ENCODE measurements at regions not wholly inside any gene's neighbourhood (a gene's known extent, or its start where the extent isn't known, plus 50 kb on each side); places are given as distances from the start of the nearest gene placed in this dataset.

DNA sequence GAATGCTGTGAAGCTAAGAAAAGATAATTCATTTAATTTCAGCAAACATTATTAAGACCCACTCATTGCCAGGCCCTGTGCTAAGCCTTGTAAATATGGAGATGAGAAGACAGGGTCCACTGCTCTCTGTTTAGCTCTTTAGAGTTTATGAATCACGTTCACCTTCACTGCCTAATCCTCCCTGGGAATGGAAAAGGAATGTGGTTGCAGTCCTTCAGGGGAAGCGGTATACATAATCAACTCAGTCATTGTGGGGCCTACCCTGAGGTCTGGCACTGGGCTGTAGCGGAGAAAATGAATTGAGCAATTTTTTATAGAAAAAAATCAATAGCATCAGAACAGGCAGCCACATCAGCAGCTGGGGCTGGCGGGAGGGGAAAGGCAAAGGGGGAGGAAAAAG is 412.1 kb upstream of the NFIA start (continued):
- TF ChIP-seq ATF1 (CRISPR knock-in tag; IDR thresholded peaks at IDR 0.05) (no peak), TCF7 (CRISPR knock-in tag; IDR thresholded peaks at IDR 0.05; ENCODE audit: low read depth) (no peak), NFATC4 (CRISPR knock-in tag; IDR thresholded peaks at IDR 0.05) (no peak), CREB1 (CRISPR knock-in tag; IDR thresholded peaks at IDR 0.05) (no peak), MYBL2 (CRISPR knock-in tag; IDR thresholded peaks at IDR 0.05) (no peak), ATF3 (CRISPR knock-in tag; conservative IDR thresholded peaks at IDR 0.05) (no peak), NFYB (CRISPR knock-in tag; conservative IDR thresholded peaks at IDR 0.05; ENCODE audit: low read depth) (no peak)
- TF ChIP-seq, protein P1, sequence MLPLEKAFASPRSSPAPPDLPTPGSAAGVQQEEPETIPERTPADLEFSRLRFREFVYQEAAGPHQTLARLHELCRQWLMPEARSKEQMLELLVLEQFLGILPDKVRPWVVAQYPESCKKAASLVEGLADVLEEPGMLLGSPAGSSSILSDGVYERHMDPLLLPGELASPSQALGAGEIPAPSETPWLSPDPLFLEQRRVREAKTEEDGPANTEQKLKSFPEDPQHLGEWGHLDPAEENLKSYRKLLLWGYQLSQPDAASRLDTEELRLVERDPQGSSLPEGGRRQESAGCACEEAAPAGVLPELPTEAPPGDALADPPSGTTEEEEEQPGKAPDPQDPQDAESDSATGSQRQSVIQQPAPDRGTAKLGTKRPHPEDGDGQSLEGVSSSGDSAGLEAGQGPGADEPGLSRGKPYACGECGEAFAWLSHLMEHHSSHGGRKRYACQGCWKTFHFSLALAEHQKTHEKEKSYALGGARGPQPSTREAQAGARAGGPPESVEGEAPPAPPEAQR (CRISPR knock-in tag; IDR thresholded peaks at IDR 0.05): no peak

- no peak overlapping the region for H3K4me3 Mint-ChIP-seq
- H3K4me1 Mint-ChIP-seq: no peaks in the 10 kb centered on the region
- H3K27ac Mint-ChIP-seq: no peak overlapping the region
- POLR2A ChIA-PET: no interaction called here
- no peak for DNase-seq (ENCODE audit: low spot score)
- H3K9me3 Mint-ChIP-seq: peaks cover 8% of the 10 kb centered on the region
- CTCF ChIA-PET: no interaction called here
- H3K27me3 Mint-ChIP-seq (ENCODE audit: low read depth): no peaks in the 10 kb centered on the region
- ATAC-seq: no peak
- TF ChIP-seq GTF2I (CRISPR knock-in tag; conservative IDR thresholded peaks at IDR 0.05) (no peak), ZNF532 (CRISPR knock-in tag; IDR thresholded peaks at IDR 0.05; ENCODE audit: borderline replicate concordance) (no peak), ARID4B (CRISPR knock-in tag; IDR thresholded peaks at IDR 0.05; ENCODE audit: borderline replicate concordance) (no peak), JUN (CRISPR knock-in tag; IDR thresholded peaks at IDR 0.05) (no peak), SMAD4 (CRISPR knock-in tag; IDR thresholded peaks at IDR 0.05) (no peak), AR (CRISPR knock-in tag; IDR thresholded peaks at IDR 0.05) (no peak), ZBTB43 (CRISPR knock-in tag; IDR thresholded peaks at IDR 0.05) (no peak), ETV6 (CRISPR knock-in tag; IDR thresholded peaks at IDR 0.05) (no peak), JAZF1 (CRISPR knock-in tag; IDR thresholded peaks at IDR 0.05) (no peak)
- H3K36me3 Mint-ChIP-seq: no peaks in the 10 kb centered on the region
Observed at GRCh38 chr1:60668585-60668984, 413.8 kb upstream of the NFIA start.
